ENCODE measurements at regions not wholly inside any gene's neighbourhood (a gene's known extent, or its start where the extent isn't known, plus 50 kb on each side); places are given as distances from the start of the nearest gene placed in this dataset.
A peak's percentile ranks its signal among the peaks of the same experiment; 100 is the strongest.

GRCh38 chr6:168925671-168926070 lies 328.0 kb downstream of the THBS2 start:
- no peaks in the 10 kb centered on the region for H3K36me3 Mint-ChIP-seq (ENCODE audit: low read depth)
- H3K27me3 ChIP-seq (ENCODE audit: control insufficient read depth, insufficient read depth, low read length, poor library complexity, severe bottlenecking): no peaks in the 10 kb centered on the region
- H3K4me1 ChIP-seq (ENCODE audit: control insufficient read depth, insufficient read depth, low read length): no peaks in the 10 kb centered on the region
- H3K27ac Mint-ChIP-seq: no peak overlapping the region
- H3K9ac ChIP-seq (ENCODE audit: extremely low read depth, low read length, poor library complexity, severe bottlenecking): no peak overlapping the region
- H3K4me1 Mint-ChIP-seq: no peaks in the 10 kb centered on the region
- H3K27me3 Mint-ChIP-seq (ENCODE audit: insufficient read depth): no peaks in the 10 kb centered on the region
- peaks cover under 1% of the 10 kb centered on the region for H3K9me3 ChIP-seq (ENCODE audit: control insufficient read depth, low read length)
- H3K4me3 ChIP-seq (ENCODE audit: low read length): no peak overlapping the region
- 85 to 90% methylated on average over 9 to 11 of the region's 11 CpGs for WGBS, 2 experiments (ENCODE audit: insufficient coverage in 1 of 2, insufficient read length in 1 of 2)
- peak; percentile 24 for DNase-seq
- no peak overlapping the region for H3K4me3 Mint-ChIP-seq
- H3K9me3 Mint-ChIP-seq: peaks cover 33% of the 10 kb centered on the region
- no peaks in the 10 kb centered on the region for H3K36me3 ChIP-seq (ENCODE audit: control insufficient read depth, insufficient read depth, low read length)
- TF ChIP-seq CTCF (conservative IDR thresholded peaks at IDR 0.05): no peak
- H3K27ac ChIP-seq (ENCODE audit: low read depth, low read length): no peak overlapping the region

GRCh38 chr6:168923171-168923570 lies 330.5 kb downstream of the THBS2 start:
- no peaks in the 10 kb centered on the region for H3K27me3 Mint-ChIP-seq (ENCODE audit: insufficient read depth)
- no peaks in the 10 kb centered on the region for H3K4me1 ChIP-seq (ENCODE audit: control insufficient read depth, insufficient read depth, low read length)
- no peak overlapping the region for H3K27ac Mint-ChIP-seq
- H3K27ac ChIP-seq (ENCODE audit: low read depth, low read length): no peak overlapping the region
- no peaks in the 10 kb centered on the region for H3K9me3 ChIP-seq (ENCODE audit: control insufficient read depth, low read length)
- H3K27me3 ChIP-seq (ENCODE audit: control insufficient read depth, insufficient read depth, low read length, poor library complexity, severe bottlenecking): no peaks in the 10 kb centered on the region
- no peak overlapping the region for H3K4me3 Mint-ChIP-seq
- H3K9ac ChIP-seq (ENCODE audit: extremely low read depth, low read length, poor library complexity, severe bottlenecking): no peak overlapping the region
- H3K4me3 ChIP-seq (ENCODE audit: low read length): no peak overlapping the region
- no peaks in the 10 kb centered on the region for H3K36me3 ChIP-seq (ENCODE audit: control insufficient read depth, insufficient read depth, low read length)
- 93 to 96% methylated on average over 3 to 7 of the region's 7 CpGs for WGBS, 2 experiments (ENCODE audit: insufficient coverage in 1 of 2, insufficient read length in 1 of 2)
- H3K4me1 Mint-ChIP-seq: no peaks in the 10 kb centered on the region
- no peaks in the 10 kb centered on the region for H3K36me3 Mint-ChIP-seq (ENCODE audit: low read depth)
- peak; percentile 12 for DNase-seq
- no peak for TF ChIP-seq CTCF (conservative IDR thresholded peaks at IDR 0.05)
- peaks cover 14% of the 10 kb centered on the region for H3K9me3 Mint-ChIP-seq

- Mint-ChIP-seq H3K9me3 (peaks cover 14% of the 10 kb centered on the region), H3K4me3 (no peak overlapping the region), H3K36me3 (ENCODE audit: low read depth) (no peaks in the 10 kb centered on the region), H3K27me3 (ENCODE audit: insufficient read depth) (no peaks in the 10 kb centered on the region), H3K4me1 (no peaks in the 10 kb centered on the region), H3K27ac (no peak overlapping the region)
- no peak overlapping the region for H3K9ac ChIP-seq (ENCODE audit: extremely low read depth, low read length, poor library complexity, severe bottlenecking)
- no peaks in the 10 kb centered on the region for H3K4me1 ChIP-seq (ENCODE audit: control insufficient read depth, insufficient read depth, low read length)
- WGBS, 2 experiments (ENCODE audit: insufficient coverage in 1 of 2, insufficient read length in 1 of 2): 89% methylated on average over 7 of the region's 7 CpGs
- TF ChIP-seq CTCF (conservative IDR thresholded peaks at IDR 0.05): no peak
- no peak overlapping the region for H3K27ac ChIP-seq (ENCODE audit: low read depth, low read length)
- no peaks in the 10 kb centered on the region for H3K36me3 ChIP-seq (ENCODE audit: control insufficient read depth, insufficient read depth, low read length)
- H3K4me3 ChIP-seq (ENCODE audit: low read length): no peak overlapping the region
- no peaks in the 10 kb centered on the region for H3K27me3 ChIP-seq (ENCODE audit: control insufficient read depth, insufficient read depth, low read length, poor library complexity, severe bottlenecking)
- no peaks in the 10 kb centered on the region for H3K9me3 ChIP-seq (ENCODE audit: control insufficient read depth, low read length)
- DNase-seq: peak; percentile 3
Observed at GRCh38 chr6:168922436-168922835, 331.2 kb downstream of the THBS2 start.

Data from endodermal cell (in vitro differentiated cells).